ENCODE measurements at regions not wholly inside any gene's neighbourhood (a gene's known extent, or its start where the extent isn't known, plus 50 kb on each side); places are given as distances from the start of the nearest gene placed in this dataset.
"Not testable (repeated sequence)": the region's sequence is repeated elsewhere in the genome, so short reads cannot be mapped to it uniquely, and the experiment has no call there.

GRCh38 chr12:125949471-125949870 is 884.2 kb downstream of the AACS start:
- no peak for DNase-seq

GRCh38 chr12:125954362-125954761 is 889.1 kb downstream of the AACS start:
- no peak for DNase-seq

- no peak for DNase-seq
Observed at GRCh38 chr12:125956186-125956585, 891.0 kb downstream of the AACS start.

GRCh38 chr12:125966641-125967040 is 901.4 kb downstream of the AACS start:
- no peak for DNase-seq

GRCh38 chr12:125968413-125968812 is 903.2 kb downstream of the AACS start:
- no peak for DNase-seq

- no peak for DNase-seq
Observed at GRCh38 chr12:125971981-125972380, 906.7 kb downstream of the AACS start.

GRCh38 chr12:125978286-125978685 is 913.1 kb downstream of the AACS start:
- no peak for DNase-seq

- no peak for DNase-seq
Observed at GRCh38 chr12:125981610-125982253, 916.5 kb downstream of the AACS start.

GRCh38 chr12:125983094-125983783 is 918.0 kb downstream of the AACS start:
- DNase-seq: no peak

- no peak for DNase-seq
Observed at GRCh38 chr12:125983784-125984500, 918.7 kb downstream of the AACS start.

- DNase-seq: no peak
Observed at GRCh38 chr12:125988545-125988944, 923.3 kb downstream of the AACS start.

- no peak for DNase-seq
Observed at GRCh38 chr12:125989696-125990095, 924.5 kb downstream of the AACS start.

GRCh38 chr12:125996443-125996842 is 931.2 kb downstream of the AACS start:
- DNase-seq: no peak

GRCh38 chr12:125999628-126000027 is 934.4 kb downstream of the AACS start:
- DNase-seq: no peak

- DNase-seq: no peak
Observed at GRCh38 chr12:126019385-126019784, 954.1 kb downstream of the AACS start.

- no peak for DNase-seq
Observed at GRCh38 chr12:126021675-126022074, 956.4 kb downstream of the AACS start.

GRCh38 chr12:126027825-126028224 is 962.6 kb downstream of the AACS start:
- no peak for DNase-seq

- no peak for DNase-seq
Observed at GRCh38 chr12:126030573-126030972, 965.3 kb downstream of the AACS start.

- no peak for DNase-seq
Observed at GRCh38 chr12:126033751-126034150, 968.5 kb downstream of the AACS start.

GRCh38 chr12:126036348-126036747 is 971.1 kb downstream of the AACS start:
- DNase-seq: no peak

- DNase-seq: no peak
Observed at GRCh38 chr12:126038434-126038833, 973.2 kb downstream of the AACS start.

- DNase-seq: no peak
Observed at GRCh38 chr12:126040307-126040706, 975.1 kb downstream of the AACS start.

GRCh38 chr12:126042286-126042685 is 977.1 kb downstream of the AACS start:
- no peak for DNase-seq

- not testable (repeated sequence) for DNase-seq
Observed at GRCh38 chr12:126049501-126049900, 984.3 kb downstream of the AACS start.
